Adrenal gland (tissue), 9 donors: ENCODE measurements at regions not wholly inside any gene's neighbourhood (a gene's known extent, or its start where the extent isn't known, plus 50 kb on each side); places are given as distances from the start of the nearest gene placed in this dataset.
"Not testable (repeated sequence)": the region's sequence is repeated elsewhere in the genome, so short reads cannot be mapped to it uniquely, and the experiment has no call there.

Experiments
- DNase-seq, 7 donors: peaks; one replicate each; pipeline ENCODE4 v3.0.0-alpha.2; 2019 to 2020
- H3K27ac ChIP-seq, 5 donors: fragments of 200-600 bp; sonication (generic) in 4 of 5; 1 replicate in 3 of 5; 2 replicates in 2 of 5; pipeline versions ENCODE4 v1.5.1 to v1.8.0; 2016 to 2020; ENCODE audit warnings: mild to moderate bottlenecking in 1 of 5
- H3K27me3 ChIP-seq: fragments of 200-600 bp; 2 replicates; pipeline ENCODE4 v1.8.0; 2021
- H3K36me3 ChIP-seq, 2 donors: fragments of 200-600 bp; replicated peaks in 1 of 2; 1 replicate in 1 of 2; 2 replicates in 1 of 2; pipeline versions ENCODE4 v1.5.1 to v1.8.0; 2018 to 2022
- H3K4me1 ChIP-seq, 2 donors: fragments of 200-600 bp; replicated peaks in 1 of 2; 1 replicate in 1 of 2; 2 replicates in 1 of 2; pipeline versions ENCODE4 v1.5.1 to v1.8.0; 2018 to 2021
- H3K4me3 ChIP-seq, 4 donors: fragments of 200-600 bp; sonication (generic) in 3 of 4; one replicate each; pipeline ENCODE4 v1.5.1; 2016 to 2018
- H3K9me3 ChIP-seq, 3 donors: fragments of 200-600 bp; sonication (generic) in 1 of 3; replicated peaks in 1 of 3; 1 replicate in 2 of 3; 2 replicates in 1 of 3; pipeline versions ENCODE4 v1.5.1 to v1.8.0; 2016 to 2021
- CTCF ChIP-seq, 6 experiments: fragments of 450-650 bp in 4 of 6; fragments of 200-600 bp in 2 of 6; sonication (generic) in 1 of 6; IDR thresholded peaks; 1 replicate in 5 of 6; 2 replicates in 1 of 6; pipeline versions ENCODE4 v1.5.1 to v1.8.0; 2016 to 2021; ENCODE audit warnings: antibody characterized with exemption in 6 of 6, mild to moderate bottlenecking in 2 of 6, moderate library complexity in 1 of 6
- WGBS, 4 donors: extraction: QIAGEN DNeasy Blood & Tissue Kit in 2 of 4; methylation state at CpG; one replicate each; pipeline versions ENCODE4 v1.1.5 to v1.1.7; 2013 to 2017; 5-methylcytosine and 5-hydroxymethylcytosine counted together
- intact Hi-C, 2 donors: fragments of 100-400 bp; cut with DNase I; formaldehyde crosslinking; loops; one replicate each; pipeline versions ENCODE4 v1.14.1 to v1.15.0; 2022 to 2023
- donor health status: healthy with polysubstance abuse.
- donor health status: Bipolar disorder and iron deficiency.
- donor health status: DM: yes; HTN: yes; CAD: no.
- donor health status: DM: no; HTN: no; CAD: no.
- donor health status: DM: no; HTN: no; CAD: no.

GRCh38 chr7:150045596-150045995 lies 171.8 kb downstream of the ATP6V0E2 start:
- H3K4me1 ChIP-seq, H3K27me3 ChIP-seq, H3K27ac ChIP-seq, H3K36me3 ChIP-seq, H3K9me3 ChIP-seq, H3K4me3 ChIP-seq, DNase-seq, intact Hi-C loops: not testable (repeated sequence)
- 5 to 15% (median 9%) methylated on average over 1 to 2 of the region's 2 CpGs for WGBS, 4 donors
- peak in 1 of 6 experiments; percentile 22 for TF ChIP-seq CTCF (IDR thresholded peaks at IDR 0.05)

GRCh38 chr7:150046290-150047194 lies 172.8 kb downstream of the ATP6V0E2 start:
- DNase-seq, H3K27ac ChIP-seq, H3K4me3 ChIP-seq, H3K27me3 ChIP-seq, H3K4me1 ChIP-seq, H3K36me3 ChIP-seq, intact Hi-C loops, H3K9me3 ChIP-seq: not testable (repeated sequence)
- WGBS, 4 donors = 16 to 48% (median 34%) methylated on average over 5 to 11 of the region's 17 CpGs

GRCh38 chr7:150047329-150047728 lies 173.6 kb downstream of the ATP6V0E2 start:
- peak in 3 of 7 donors; percentile 23 to 57 (median 29) for DNase-seq
- H3K36me3 ChIP-seq, H3K4me1 ChIP-seq, H3K9me3 ChIP-seq, H3K27ac ChIP-seq, H3K27me3 ChIP-seq, intact Hi-C loops: not testable (repeated sequence)
- WGBS, 4 donors = 0 to 1% (median 1%) methylated on average over 7 to 56 of the region's 57 CpGs
- peak overlapping the region in 1 of 4 donors; percentile 49 for H3K4me3 ChIP-seq

- intact Hi-C loops, H3K9me3 ChIP-seq, H3K36me3 ChIP-seq, H3K4me1 ChIP-seq, H3K27ac ChIP-seq, H3K27me3 ChIP-seq: not testable (repeated sequence)
- H3K4me3 ChIP-seq = peak overlapping the region in 1 of 4 donors; percentile 49
- DNase-seq = peak in 2 of 7 donors; percentile 15 to 23
- WGBS, 4 donors = 1 to 9% (median 2%) methylated on average over 21 to 31 of the region's 31 CpGs
These were observed 174.0 kb downstream of the ATP6V0E2 start for GRCh38 chr7:150047772-150048171.

- H3K4me1 ChIP-seq, H3K9me3 ChIP-seq, H3K27me3 ChIP-seq, intact Hi-C loops, H3K36me3 ChIP-seq, DNase-seq: not testable (repeated sequence)
- H3K27ac ChIP-seq = peak overlapping the region in 1 of 5 donors; percentile 6
- peak in 1 of 6 experiments; percentile 20 for TF ChIP-seq CTCF (IDR thresholded peaks at IDR 0.05)
- peak overlapping the region in 1 of 4 donors; percentile 49 for H3K4me3 ChIP-seq
- WGBS, 4 donors = 0 to 2% (median 1%) methylated on average over 18 to 68 of the region's 79 CpGs
These were observed 174.7 kb downstream of the ATP6V0E2 start for GRCh38 chr7:150048244-150049011.
